Neuronal stem cell (in vitro differentiated cells): ENCODE measurements at regions not wholly inside any gene's neighbourhood (a gene's known extent, or its start where the extent isn't known, plus 50 kb on each side); places are given as distances from the start of the nearest gene placed in this dataset.

Experiments
- DNase-seq: peaks from one replicate; pipeline ENCODE4 v3.0.0-alpha.2; 2013; ENCODE audit warnings: low spot score
- H2AFZ ChIP-seq: one replicate; pipeline ENCODE4 v1.6.1; 2013; ENCODE audit warnings: mild to moderate bottlenecking, low read length, inconsistent platforms
- H2AK5ac ChIP-seq: 2 replicates; pipeline ENCODE4 v1.6.1; 2013; ENCODE audit warnings: low read depth, mild to moderate bottlenecking, inconsistent platforms, low read length, moderate library complexity, mixed read lengths
- H2BK120ac ChIP-seq: 2 replicates; pipeline ENCODE4 v1.6.1; 2013; ENCODE audit warnings: low read depth, mild to moderate bottlenecking, inconsistent platforms, low read length, moderate library complexity, mixed read lengths
- H2BK12ac ChIP-seq: one replicate; pipeline ENCODE4 v1.6.1; 2013; ENCODE audit warnings: low read length, inconsistent platforms
- H2BK15ac ChIP-seq: 2 replicates; pipeline ENCODE4 v1.6.1; 2013; ENCODE audit warnings: mild to moderate bottlenecking, low read length, inconsistent platforms, mixed read lengths
- H2BK5ac ChIP-seq: one replicate; pipeline ENCODE4 v1.6.1; 2013; ENCODE audit warnings: inconsistent platforms, mild to moderate bottlenecking, low read length, moderate library complexity
- H3K14ac ChIP-seq: one replicate; pipeline ENCODE4 v1.6.1; 2013; ENCODE audit warnings: low read length, inconsistent platforms
- H3K18ac ChIP-seq: 2 replicates; pipeline ENCODE4 v1.6.1; 2013; ENCODE audit warnings: low read length, inconsistent platforms
- H3K23ac ChIP-seq: 2 replicates; pipeline ENCODE4 v1.6.1; 2013; ENCODE audit warnings: low read depth, mild to moderate bottlenecking, mixed read lengths, low read length, inconsistent platforms; ENCODE audit not compliant: poor library complexity
- H3K27ac ChIP-seq: replicated peaks from 3 replicates; pipeline ENCODE4 v1.5.1; 2013; ENCODE audit warnings: low read length, inconsistent platforms
- H3K27me3 ChIP-seq, 3 experiments: 2 replicates each; pipeline ENCODE4 v1.6.1; 2013; ENCODE audit warnings: low read length in 3 of 3, mild to moderate bottlenecking in 2 of 3, inconsistent platforms in 1 of 3, low read depth in 1 of 3, mixed read lengths in 1 of 3, moderate library complexity in 1 of 3; ENCODE audit not compliant: control insufficient read depth in 3 of 3, insufficient read depth in 3 of 3
- H3K36me3 ChIP-seq, 2 donors: replicated peaks in 1 of 2; 2 replicates each; pipeline ENCODE4 v1.6.1; 2013; ENCODE audit warnings: low read length in 2 of 2; ENCODE audit not compliant: control insufficient read depth in 2 of 2, insufficient read depth in 2 of 2
- H3K4ac ChIP-seq: 2 replicates; pipeline ENCODE4 v1.6.1; 2013; ENCODE audit warnings: inconsistent platforms, mild to moderate bottlenecking, low read length, moderate library complexity
- H3K4me1 ChIP-seq, 2 donors: 1 replicate in 1 of 2; 2 replicates in 1 of 2; pipeline ENCODE4 v1.6.1; 2013; ENCODE audit warnings: low read length in 2 of 2, low read depth in 1 of 2; ENCODE audit not compliant: control insufficient read depth in 2 of 2, insufficient read depth in 1 of 2
- H3K4me2 ChIP-seq: one replicate; pipeline ENCODE4 v1.6.1; 2013; ENCODE audit warnings: mild to moderate bottlenecking, low read length, inconsistent platforms; ENCODE audit not compliant: insufficient read depth, poor library complexity, severe bottlenecking
- H3K4me3 ChIP-seq, 2 donors: 2 replicates each; pipeline ENCODE4 v1.5.1; 2013; ENCODE audit warnings: low read length in 2 of 2, mild to moderate bottlenecking in 2 of 2, inconsistent platforms in 1 of 2, moderate library complexity in 1 of 2
- H3K79me1 ChIP-seq: one replicate; pipeline ENCODE4 v1.6.1; 2013; ENCODE audit warnings: low read depth, mild to moderate bottlenecking, inconsistent platforms, low read length, moderate library complexity
- H3K9ac ChIP-seq: one replicate; pipeline ENCODE4 v1.6.1; 2013; ENCODE audit warnings: mild to moderate bottlenecking, low read depth, low read length, inconsistent platforms; ENCODE audit not compliant: poor library complexity
- H3K9me3 ChIP-seq, 2 donors: replicated peaks in 1 of 2; 2 replicates each; pipeline versions ENCODE3 to v1.6.1; 2013; ENCODE audit warnings: low read length in 2 of 2, mild to moderate bottlenecking in 2 of 2, inconsistent platforms in 1 of 2, low read depth in 1 of 2, mixed read lengths in 1 of 2, moderate library complexity in 1 of 2; ENCODE audit not compliant: control insufficient read depth in 2 of 2, insufficient read depth in 1 of 2
- H4K8ac ChIP-seq: one replicate; pipeline ENCODE4 v1.6.1; 2013; ENCODE audit warnings: low read depth, mild to moderate bottlenecking, inconsistent platforms, low read length, moderate library complexity
- H4K91ac ChIP-seq: one replicate; pipeline ENCODE4 v1.6.1; 2013; ENCODE audit warnings: low read length, low read depth, mild to moderate bottlenecking, inconsistent platforms; ENCODE audit not compliant: poor library complexity
- whole genome bisulfite sequencing, 2 donors: extraction: QIAGEN DNeasy Blood & Tissue Kit; methylation state at CpG; one replicate each; pipeline ENCODE4 v1.1.7; 2013; ENCODE audit warnings: missing lambda C conversion rate in 2 of 2, mixed read lengths in 1 of 2; ENCODE audit not compliant: insufficient read length in 2 of 2, insufficient replicate concordance in 1 of 2; ENCODE audit errors: extremely low coverage in 2 of 2; 5-methylcytosine and 5-hydroxymethylcytosine counted together

DNA sequence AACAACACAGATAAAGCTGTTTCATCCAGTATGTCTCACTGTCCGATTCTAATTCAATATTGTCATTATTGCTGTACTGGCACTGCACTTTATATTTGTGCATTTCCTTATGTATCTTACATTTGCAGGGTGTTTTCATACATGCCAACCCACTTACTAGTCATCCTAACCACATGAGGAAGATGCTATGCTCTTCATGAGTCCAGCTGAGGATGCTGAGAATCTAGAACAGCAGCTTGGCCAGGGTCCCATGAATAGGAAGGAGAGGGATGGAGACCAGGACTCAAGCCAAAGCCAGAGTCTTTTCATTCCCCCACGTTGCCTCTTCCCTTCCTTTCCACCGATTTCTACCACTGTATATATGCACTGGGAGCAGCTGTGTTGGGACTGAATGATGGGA lies 292.8 kb upstream of the KLF4 start:
- H4K91ac ChIP-seq: no peak overlapping the region
- WGBS, 2 donors: no CpG with 5 or more reads among the region's 3 CpGs
- H3K4me2 ChIP-seq: no peak overlapping the region
- no peak overlapping the region for H2AFZ ChIP-seq
- no peak overlapping the region for H3K4ac ChIP-seq
- no peak overlapping the region for H3K23ac ChIP-seq
- H3K9ac ChIP-seq: no peak overlapping the region
- no peak overlapping the region for H2BK5ac ChIP-seq
- no peaks in the 10 kb centered on the region for H3K27me3 ChIP-seq
- peaks cover 0 to 3% of the 10 kb centered on the region in 2 donors for H3K4me1 ChIP-seq
- H2BK15ac ChIP-seq: no peak overlapping the region
- no peak overlapping the region for H2BK12ac ChIP-seq
- no peak for DNase-seq
- no peak overlapping the region for H3K18ac ChIP-seq
- no peak overlapping the region for H3K4me3 ChIP-seq
- H3K27ac ChIP-seq: no peak overlapping the region
- H3K14ac ChIP-seq: no peak overlapping the region
- H3K79me1 ChIP-seq: no peaks in the 10 kb centered on the region
- H2AK5ac ChIP-seq: no peak overlapping the region
- peaks cover 0 to 3% of the 10 kb centered on the region in 2 donors for H3K9me3 ChIP-seq
- H4K8ac ChIP-seq: no peak overlapping the region
- no peaks in the 10 kb centered on the region for H3K36me3 ChIP-seq
- no peak overlapping the region for H2BK120ac ChIP-seq

DNA sequence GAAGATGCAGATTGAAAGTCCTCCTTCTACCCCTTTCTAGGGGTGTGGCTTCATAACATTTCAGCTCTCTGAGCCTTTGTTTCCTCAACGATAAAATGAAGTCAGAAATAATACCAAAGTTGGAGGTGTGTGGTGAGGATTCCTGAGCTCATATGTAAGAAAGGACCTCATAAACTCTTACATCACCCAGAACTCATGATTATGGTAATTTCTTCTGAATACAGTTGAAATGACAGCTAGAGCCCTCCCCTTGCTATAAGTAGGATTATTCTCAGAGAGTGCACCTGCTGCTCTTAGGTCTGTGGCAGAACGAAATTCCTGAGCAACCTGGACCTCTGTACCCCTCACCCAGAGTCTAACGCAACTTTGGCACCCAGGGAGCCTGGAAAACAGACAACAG lies 291.4 kb upstream of the KLF4 start:
- H3K36me3 ChIP-seq: no peaks in the 10 kb centered on the region
- no peak overlapping the region for H3K18ac ChIP-seq
- no peak overlapping the region for H3K9ac ChIP-seq
- no peak overlapping the region for H2BK120ac ChIP-seq
- H3K79me1 ChIP-seq: no peaks in the 10 kb centered on the region
- no peak overlapping the region for H2BK15ac ChIP-seq
- H3K4ac ChIP-seq: no peak overlapping the region
- no peak overlapping the region for H3K4me3 ChIP-seq
- no peak overlapping the region for H2BK12ac ChIP-seq
- H3K9me3 ChIP-seq: peaks cover 0 to 3% of the 10 kb centered on the region in 2 donors
- no peak overlapping the region for H2AFZ ChIP-seq
- no peak overlapping the region for H2AK5ac ChIP-seq
- DNase-seq: no peak
- H3K27ac ChIP-seq: no peak overlapping the region
- H3K4me2 ChIP-seq: no peak overlapping the region
- H3K27me3 ChIP-seq: no peaks in the 10 kb centered on the region
- no CpG with 5 or more reads among the region's 3 CpGs for WGBS, 2 donors
- H4K91ac ChIP-seq: no peak overlapping the region
- no peak overlapping the region for H4K8ac ChIP-seq
- no peak overlapping the region for H3K23ac ChIP-seq
- H2BK5ac ChIP-seq: no peak overlapping the region
- H3K14ac ChIP-seq: no peak overlapping the region
- peaks cover 0 to 3% of the 10 kb centered on the region in 2 donors for H3K4me1 ChIP-seq

DNA sequence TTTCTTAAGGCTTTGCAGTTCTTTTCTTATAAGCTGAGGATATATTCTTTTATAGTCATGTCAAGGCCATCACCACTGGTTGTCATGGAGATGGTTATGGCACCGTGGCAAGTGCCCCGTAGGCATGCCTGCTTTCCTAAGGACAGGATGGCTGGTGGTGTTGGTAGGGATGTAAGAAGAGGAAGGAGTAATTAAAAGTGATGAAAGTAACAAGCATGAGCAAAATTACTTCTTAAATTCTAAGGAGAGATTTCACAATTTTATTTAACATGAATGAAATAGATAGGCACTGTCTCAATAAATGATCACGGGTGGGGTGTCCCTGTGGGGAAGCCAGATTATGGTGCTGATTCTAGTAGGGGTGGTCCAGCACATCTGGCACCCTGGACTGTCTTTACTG lies 290.2 kb upstream of the KLF4 start:
- Histone ChIP-seq H3K9me3 (peaks cover 0 to 3% of the 10 kb centered on the region in 2 donors), H3K4ac (no peak overlapping the region), H3K4me1 (peaks cover 0 to 3% of the 10 kb centered on the region in 2 donors), H2AFZ (no peak overlapping the region), H3K4me2 (no peak overlapping the region), H3K14ac (no peak overlapping the region), H2BK12ac (no peak overlapping the region), H2AK5ac (no peak overlapping the region), H2BK15ac (no peak overlapping the region), H2BK120ac (no peak overlapping the region), H3K36me3 (no peaks in the 10 kb centered on the region), H4K8ac (no peak overlapping the region), H3K18ac (no peak overlapping the region), H4K91ac (no peak overlapping the region), H3K4me3 (no peak overlapping the region), H3K79me1 (no peaks in the 10 kb centered on the region), H3K27me3 (no peaks in the 10 kb centered on the region), H3K23ac (no peak overlapping the region), H3K9ac (no peak overlapping the region), H3K27ac (no peak overlapping the region), H2BK5ac (no peak overlapping the region)
- WGBS, 2 donors: no CpG with 5 or more reads among the region's 3 CpGs
- DNase-seq: no peak

DNA sequence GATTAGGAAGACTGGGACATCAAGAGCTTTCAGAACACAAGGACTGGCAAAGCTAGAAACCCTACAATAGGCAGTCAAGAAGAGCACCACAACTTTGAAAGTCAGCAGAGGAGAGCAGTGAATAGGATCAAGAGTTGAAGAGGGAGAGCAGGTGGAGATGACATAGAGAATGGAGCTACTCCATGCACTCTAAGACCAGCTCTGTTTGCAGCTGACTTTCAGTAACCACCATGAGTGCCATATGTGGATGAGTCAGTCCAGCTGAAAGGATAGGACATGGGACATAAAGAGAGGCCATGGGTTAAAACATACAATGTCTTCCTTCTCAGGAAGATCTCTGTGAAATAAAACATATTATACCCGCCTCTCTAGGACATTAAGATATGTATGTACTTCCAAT lies 289.1 kb upstream of the KLF4 start:
- no peak overlapping the region for H4K91ac ChIP-seq
- no peak overlapping the region for H3K4me2 ChIP-seq
- H2BK120ac ChIP-seq: no peak overlapping the region
- H3K27me3 ChIP-seq: no peaks in the 10 kb centered on the region
- H2BK15ac ChIP-seq: no peak overlapping the region
- H3K79me1 ChIP-seq: no peaks in the 10 kb centered on the region
- H3K18ac ChIP-seq: no peak overlapping the region
- no peak overlapping the region for H2BK12ac ChIP-seq
- no peak overlapping the region for H3K23ac ChIP-seq
- no peaks in the 10 kb centered on the region for H3K36me3 ChIP-seq
- no peaks in the 10 kb centered on the region for H3K4me1 ChIP-seq
- H2BK5ac ChIP-seq: no peak overlapping the region
- no peak overlapping the region for H2AFZ ChIP-seq
- DNase-seq: no peak
- H3K9ac ChIP-seq: no peak overlapping the region
- no peak overlapping the region for H3K27ac ChIP-seq
- no peak overlapping the region for H2AK5ac ChIP-seq
- H3K9me3 ChIP-seq: peaks cover 0 to 3% of the 10 kb centered on the region in 2 donors
- no CpG with 5 or more reads among the region's 1 CpG for WGBS, 2 donors
- no peak overlapping the region for H3K4ac ChIP-seq
- H4K8ac ChIP-seq: no peak overlapping the region
- H3K14ac ChIP-seq: no peak overlapping the region
- H3K4me3 ChIP-seq: no peak overlapping the region
